ENCODE measurements at regions not wholly inside any gene's neighbourhood (a gene's known extent, or its start where the extent isn't known, plus 50 kb on each side); places are given as distances from the start of the nearest gene placed in this dataset.

- DNase-seq: no peak
Measured at GRCh38 chr11:95466416-95466815, 235.4 kb upstream of the SESN3 start.

GRCh38 chr11:95465887-95466286 is 234.9 kb upstream of the SESN3 start:
- DNase-seq: no peak

- no peak for DNase-seq
Measured at GRCh38 chr11:95461858-95462257, 230.9 kb upstream of the SESN3 start.

- no peak for DNase-seq
Measured at GRCh38 chr11:95461348-95461747, 230.3 kb upstream of the SESN3 start.

- no peak for DNase-seq
Measured at GRCh38 chr11:95459291-95460042, 228.5 kb upstream of the SESN3 start.

- DNase-seq: no peak
Measured at GRCh38 chr11:95456714-95457491, 225.9 kb upstream of the SESN3 start.

- no peak for DNase-seq
Measured at GRCh38 chr11:95455228-95455970, 224.4 kb upstream of the SESN3 start.

- no peak for DNase-seq
Measured at GRCh38 chr11:95453616-95454171, 222.7 kb upstream of the SESN3 start.

- DNase-seq: no peak
Measured at GRCh38 chr11:95451682-95452081, 220.7 kb upstream of the SESN3 start.

- no peak for DNase-seq
Measured at GRCh38 chr11:95451261-95451660, 220.3 kb upstream of the SESN3 start.

GRCh38 chr11:95450547-95451123 is 219.6 kb upstream of the SESN3 start:
- DNase-seq: no peak

- no peak for DNase-seq
Measured at GRCh38 chr11:95445746-95446333, 214.8 kb upstream of the SESN3 start.

GRCh38 chr11:95444309-95445241 is 213.6 kb upstream of the SESN3 start:
- DNase-seq: no peak

- DNase-seq: no peak
Measured at GRCh38 chr11:95443386-95443785, 212.4 kb upstream of the SESN3 start.

- DNase-seq: no peak
Measured at GRCh38 chr11:95442531-95443050, 211.6 kb upstream of the SESN3 start.

- DNase-seq: no peak
Measured at GRCh38 chr11:95435628-95436353, 204.8 kb upstream of the SESN3 start.

- DNase-seq: no peak
Measured at GRCh38 chr11:95435192-95435591, 204.2 kb upstream of the SESN3 start.

- DNase-seq: no peak
Measured at GRCh38 chr11:95434489-95435057, 203.6 kb upstream of the SESN3 start.

GRCh38 chr11:95434009-95434408 is 203.0 kb upstream of the SESN3 start:
- no peak for DNase-seq
